ENCODE measurements at regions not wholly inside any gene's neighbourhood (a gene's known extent, or its start where the extent isn't known, plus 50 kb on each side); places are given as distances from the start of the nearest gene placed in this dataset.
A peak's percentile ranks its signal among the peaks of the same experiment; 100 is the strongest.

DNA sequence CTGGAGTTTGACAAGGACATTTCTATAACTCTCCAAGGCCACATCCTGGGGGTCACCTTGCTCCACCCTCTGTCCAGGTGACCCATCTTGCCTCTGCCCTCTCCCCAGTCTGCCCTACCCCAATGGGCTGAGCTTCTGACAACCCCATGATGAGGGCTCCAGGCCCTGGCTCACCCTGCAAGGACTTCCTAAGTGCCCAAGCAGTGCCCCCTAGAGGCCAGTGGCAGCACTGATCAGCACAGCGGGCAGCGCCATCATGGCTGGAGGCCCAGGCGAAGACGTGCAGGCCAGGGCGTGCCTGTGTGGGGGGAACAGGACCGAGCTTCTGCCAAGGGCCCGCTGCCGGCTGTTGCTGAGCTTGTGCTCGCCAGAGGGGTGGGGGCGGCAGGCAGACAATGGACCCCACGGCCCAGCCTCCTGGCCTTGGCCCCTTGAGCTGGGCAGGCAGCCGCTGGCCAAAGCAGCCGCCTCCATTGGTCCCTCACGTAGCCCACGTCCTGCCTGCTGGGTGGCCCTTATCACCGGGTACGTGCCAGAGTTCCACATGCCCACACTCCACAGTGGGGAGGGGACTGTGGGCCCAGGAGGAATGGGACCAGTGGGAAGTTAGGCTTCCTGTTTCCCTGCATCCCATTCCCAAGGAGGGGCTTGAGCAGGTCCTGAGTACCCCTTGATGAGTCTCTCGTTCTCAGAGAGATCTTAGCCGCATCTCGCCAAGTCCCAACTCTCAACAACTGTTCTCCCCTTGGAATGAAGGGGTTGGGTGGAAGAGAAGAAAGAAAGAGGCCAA, 64.3 kb downstream of the MRPL14 start:
- TF ChIP-seq, protein P1, sequence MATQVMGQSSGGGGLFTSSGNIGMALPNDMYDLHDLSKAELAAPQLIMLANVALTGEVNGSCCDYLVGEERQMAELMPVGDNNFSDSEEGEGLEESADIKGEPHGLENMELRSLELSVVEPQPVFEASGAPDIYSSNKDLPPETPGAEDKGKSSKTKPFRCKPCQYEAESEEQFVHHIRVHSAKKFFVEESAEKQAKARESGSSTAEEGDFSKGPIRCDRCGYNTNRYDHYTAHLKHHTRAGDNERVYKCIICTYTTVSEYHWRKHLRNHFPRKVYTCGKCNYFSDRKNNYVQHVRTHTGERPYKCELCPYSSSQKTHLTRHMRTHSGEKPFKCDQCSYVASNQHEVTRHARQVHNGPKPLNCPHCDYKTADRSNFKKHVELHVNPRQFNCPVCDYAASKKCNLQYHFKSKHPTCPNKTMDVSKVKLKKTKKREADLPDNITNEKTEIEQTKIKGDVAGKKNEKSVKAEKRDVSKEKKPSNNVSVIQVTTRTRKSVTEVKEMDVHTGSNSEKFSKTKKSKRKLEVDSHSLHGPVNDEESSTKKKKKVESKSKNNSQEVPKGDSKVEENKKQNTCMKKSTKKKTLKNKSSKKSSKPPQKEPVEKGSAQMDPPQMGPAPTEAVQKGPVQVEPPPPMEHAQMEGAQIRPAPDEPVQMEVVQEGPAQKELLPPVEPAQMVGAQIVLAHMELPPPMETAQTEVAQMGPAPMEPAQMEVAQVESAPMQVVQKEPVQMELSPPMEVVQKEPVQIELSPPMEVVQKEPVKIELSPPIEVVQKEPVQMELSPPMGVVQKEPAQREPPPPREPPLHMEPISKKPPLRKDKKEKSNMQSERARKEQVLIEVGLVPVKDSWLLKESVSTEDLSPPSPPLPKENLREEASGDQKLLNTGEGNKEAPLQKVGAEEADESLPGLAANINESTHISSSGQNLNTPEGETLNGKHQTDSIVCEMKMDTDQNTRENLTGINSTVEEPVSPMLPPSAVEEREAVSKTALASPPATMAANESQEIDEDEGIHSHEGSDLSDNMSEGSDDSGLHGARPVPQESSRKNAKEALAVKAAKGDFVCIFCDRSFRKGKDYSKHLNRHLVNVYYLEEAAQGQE (IDR thresholded peaks at IDR 0.05; ENCODE audit: insufficient read depth in 1 of 2, low read depth in 2 of 2, low read length in 2 of 2) = peak in 1 of 2 experiments; percentile 79; a peak in 2 of 4 replicates
- TF ChIP-seq POLR2AphosphoS5 (IDR thresholded peaks at IDR 0.05; ENCODE audit: low read depth, low read length) (no peak), TAF1 (IDR thresholded peaks at IDR 0.05; ENCODE audit: borderline replicate concordance, insufficient read depth, low read length) (no peak)

DNA sequence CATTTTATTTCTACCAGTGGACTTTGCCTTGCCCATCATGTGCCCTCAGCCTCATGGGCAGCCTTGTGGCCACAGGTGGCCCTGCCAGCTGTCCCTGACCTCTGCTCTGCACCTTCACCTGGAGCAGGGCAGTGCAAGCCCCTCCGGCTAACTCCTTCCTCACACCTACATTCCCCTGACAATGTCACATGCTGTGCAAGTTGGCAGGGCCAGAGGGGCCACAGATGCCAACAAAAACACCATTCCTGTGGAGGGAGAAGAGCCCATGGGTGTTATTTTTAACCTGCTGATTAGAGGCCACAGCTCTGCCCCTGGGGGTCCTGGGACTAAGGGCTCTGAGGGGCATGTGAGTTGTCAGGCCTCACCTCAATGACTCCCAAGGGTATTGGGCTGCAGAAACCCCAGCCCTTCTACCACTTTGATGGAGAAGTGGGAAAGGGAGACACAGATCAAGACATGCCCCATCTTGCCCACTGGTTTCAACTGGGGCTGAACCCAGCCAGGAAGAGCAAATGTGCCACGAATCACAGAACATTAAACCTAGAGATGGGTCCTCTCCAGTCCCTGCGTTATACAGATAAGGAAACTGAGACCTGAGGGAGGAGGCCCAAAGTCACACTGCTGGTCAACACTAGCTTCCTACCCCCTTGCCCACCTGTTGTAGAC, 65.0 kb downstream of the MRPL14 start:
- TF ChIP-seq FOXP2 (optimal IDR thresholded peaks at IDR 0.05; ENCODE audit: borderline replicate concordance, extremely low read depth, extremely low read length, insufficient read depth) (no peak), TAF1 (IDR thresholded peaks at IDR 0.05; ENCODE audit: borderline replicate concordance, insufficient read depth, low read length) (no peak), POLR2AphosphoS5 (IDR thresholded peaks at IDR 0.05; ENCODE audit: low read depth, low read length) (no peak), SIN3A (IDR thresholded peaks at IDR 0.05; ENCODE audit: borderline replicate concordance, insufficient read depth, low read length) (no peak)
- TF ChIP-seq, protein P1 (IDR thresholded peaks at IDR 0.05; ENCODE audit: insufficient read depth in 1 of 2, low read depth in 2 of 2, low read length in 2 of 2) = no peak

DNA sequence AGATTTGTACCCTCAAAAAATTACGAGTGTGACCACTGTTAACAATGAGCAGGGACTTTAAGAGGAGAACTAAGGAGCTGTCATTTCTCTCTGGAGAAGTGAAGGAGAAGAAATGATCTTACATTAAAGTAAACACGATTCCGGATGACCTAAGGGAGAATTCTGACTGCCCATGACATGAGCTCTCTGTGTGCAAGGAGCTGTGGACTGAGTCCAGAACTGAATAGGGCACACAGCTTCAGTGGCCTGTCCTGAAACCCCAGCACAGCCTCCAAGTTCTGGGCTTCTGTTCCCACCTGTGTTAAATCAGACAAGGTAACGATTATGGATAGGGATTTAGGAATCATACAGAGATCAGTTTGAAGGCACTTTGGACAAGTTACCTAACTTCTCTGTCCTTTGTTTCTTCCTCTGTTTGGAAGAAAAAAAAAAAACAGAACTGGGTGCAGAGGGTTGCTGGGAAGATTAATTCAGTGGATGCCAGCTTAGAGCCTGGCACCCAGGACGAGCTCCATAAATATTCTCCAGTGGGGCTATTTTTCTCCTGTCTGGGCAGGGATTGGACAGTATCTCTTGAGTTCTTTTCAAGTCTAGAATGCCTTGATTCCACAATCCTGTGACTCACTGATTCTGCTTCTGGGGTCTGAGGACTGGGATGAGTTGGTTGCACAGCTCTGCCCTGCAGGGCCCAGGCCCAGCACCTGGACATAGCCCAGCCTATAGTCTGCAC, 65.7 kb downstream of the MRPL14 start:
- TF ChIP-seq SIN3A (IDR thresholded peaks at IDR 0.05; ENCODE audit: borderline replicate concordance, insufficient read depth, low read length) (no peak), TAF1 (IDR thresholded peaks at IDR 0.05; ENCODE audit: borderline replicate concordance, insufficient read depth, low read length) (no peak), POLR2AphosphoS5 (IDR thresholded peaks at IDR 0.05; ENCODE audit: low read depth, low read length) (no peak)
- TF ChIP-seq, protein P1 (IDR thresholded peaks at IDR 0.05; ENCODE audit: insufficient read depth in 1 of 2, low read depth in 2 of 2, low read length in 2 of 2) = no peak

DNA sequence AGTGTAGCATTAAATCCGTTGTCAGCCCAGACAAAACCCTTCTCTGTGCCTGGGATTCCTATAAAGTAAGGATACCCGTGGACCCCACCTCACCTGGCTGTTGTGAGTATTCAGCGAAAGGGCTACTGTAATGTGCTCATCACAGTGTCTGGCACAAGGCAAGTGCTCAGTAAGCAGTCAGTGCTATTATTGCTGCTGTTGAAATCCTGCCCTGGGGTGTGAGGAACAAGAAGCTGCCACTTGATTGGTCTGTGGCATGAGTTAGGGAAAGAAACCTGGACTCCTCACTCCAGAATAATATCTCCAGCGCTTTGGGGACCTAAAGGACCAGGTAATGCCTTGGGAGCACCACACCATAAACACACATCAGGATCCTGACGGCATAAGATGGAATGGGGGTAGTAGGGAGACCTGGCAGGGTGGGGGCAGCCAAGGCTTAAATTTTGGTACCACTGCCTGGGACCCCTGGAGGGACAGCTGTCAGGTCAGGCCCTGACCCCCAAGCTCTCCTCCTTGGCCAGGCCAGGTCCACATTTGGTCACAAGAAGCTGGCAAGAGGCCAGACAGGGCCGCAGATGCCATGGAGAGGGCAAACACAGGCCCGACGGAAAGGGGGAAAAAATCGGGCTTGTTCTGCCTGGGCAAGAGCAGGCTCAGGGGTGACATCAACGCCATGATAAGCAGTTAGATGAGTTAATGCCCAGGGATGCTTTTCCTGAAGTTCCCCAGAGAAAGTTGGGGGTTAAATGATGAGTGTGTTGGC, 66.5 kb downstream of the MRPL14 start:
- TF ChIP-seq POLR2AphosphoS5 (IDR thresholded peaks at IDR 0.05; ENCODE audit: low read depth, low read length) (no peak), TAF1 (IDR thresholded peaks at IDR 0.05; ENCODE audit: borderline replicate concordance, insufficient read depth, low read length) (no peak), FOXP2 (optimal IDR thresholded peaks at IDR 0.05; ENCODE audit: borderline replicate concordance, extremely low read depth, extremely low read length, insufficient read depth) (no peak), SIN3A (IDR thresholded peaks at IDR 0.05; ENCODE audit: borderline replicate concordance, insufficient read depth, low read length) (no peak)
- TF ChIP-seq, protein P1 (IDR thresholded peaks at IDR 0.05; ENCODE audit: insufficient read depth in 1 of 2, low read depth in 2 of 2, low read length in 2 of 2) = no peak

All from PFSK-1 (cell line).